ENCODE measurements at regions not wholly inside any gene's neighbourhood (a gene's known extent, or its start where the extent isn't known, plus 50 kb on each side); places are given as distances from the start of the nearest gene placed in this dataset.
"Not testable (repeated sequence)": the region's sequence is repeated elsewhere in the genome, so short reads cannot be mapped to it uniquely, and the experiment has no call there.

DNA sequence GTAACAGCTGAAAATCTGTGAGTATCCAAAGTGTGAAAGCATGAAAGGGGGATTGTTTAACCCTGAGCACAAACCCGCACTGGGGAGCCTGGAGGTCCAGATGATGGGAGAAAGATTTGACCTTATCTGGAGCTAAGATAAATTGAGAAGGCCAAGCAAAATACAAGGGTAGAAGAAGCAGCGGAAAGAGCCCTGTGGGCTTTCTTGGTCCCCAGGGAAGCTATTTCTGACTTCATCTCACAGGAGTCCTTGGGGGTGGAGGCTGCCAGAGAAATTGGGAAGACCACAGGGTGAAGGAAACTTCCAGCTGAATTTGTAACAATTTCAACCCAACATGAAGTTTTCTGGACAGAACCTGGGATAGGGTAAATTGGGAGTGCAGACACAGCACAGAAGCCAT, 476.9 kb downstream of the MMUT start:
- no peaks in the 10 kb centered on the region for H3K36me3 ChIP-seq
- H3K27ac ChIP-seq = no peak overlapping the region
- intact Hi-C loops (cut with DNase I) = no loop called here
- no peak for DNase-seq
- H3K4me3 ChIP-seq = no peak overlapping the region
- H3K27me3 ChIP-seq = no peaks in the 10 kb centered on the region
- TF ChIP-seq EP300 (IDR thresholded peaks at IDR 0.05) (no peak), POLR2A (IDR thresholded peaks at IDR 0.05) (no peak)
- H3K4me1 ChIP-seq (ENCODE audit: insufficient read depth) = no peaks in the 10 kb centered on the region
- H3K9me3 ChIP-seq = peaks cover 0 to 4% of the 10 kb centered on the region in 2 donors
- 74 to 84% (median 75%) methylated on average over 2 of the region's 2 CpGs for WGBS, 3 donors

- WGBS, 3 donors = 79 to 88% (median 85%) methylated on average over 6 of the region's 6 CpGs
- intact Hi-C loops (cut with DNase I) = no loop called here
- Histone ChIP-seq H3K9me3 (peaks cover 0 to 4% of the 10 kb centered on the region in 2 donors), H3K27me3 (no peaks in the 10 kb centered on the region), H3K4me3 (no peak overlapping the region), H3K4me1 (ENCODE audit: insufficient read depth) (no peaks in the 10 kb centered on the region), H3K36me3 (no peaks in the 10 kb centered on the region), H3K27ac (no peak overlapping the region)
- no peak for DNase-seq
- TF ChIP-seq EP300 (IDR thresholded peaks at IDR 0.05) = no peak
- no peak for TF ChIP-seq CTCF (IDR thresholded peaks at IDR 0.05)
- no peak for TF ChIP-seq POLR2A (IDR thresholded peaks at IDR 0.05)
Observed at GRCh38 chr6:48985025-48985424, 478.0 kb downstream of the MMUT start.

DNA sequence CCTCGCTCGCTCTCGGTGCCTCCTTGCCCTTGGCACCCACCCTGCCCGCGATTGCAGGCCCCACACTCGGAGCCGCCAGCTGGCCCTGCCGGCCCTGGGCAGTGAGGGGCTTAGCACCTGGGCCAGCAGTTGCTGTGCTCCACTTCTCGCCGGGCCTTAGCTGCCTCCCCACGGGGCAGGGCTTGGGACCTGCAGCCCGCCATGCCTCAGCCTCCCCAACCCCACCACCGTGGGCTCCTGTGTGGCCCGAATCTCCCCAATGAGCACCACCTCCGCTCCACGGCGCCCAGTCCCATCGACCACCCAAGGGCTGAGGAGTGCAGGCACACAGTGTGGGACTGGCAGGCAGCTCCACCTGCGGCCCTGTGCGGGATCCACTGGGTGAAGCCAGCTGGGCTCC, 479.1 kb downstream of the MMUT start:
- H3K4me3 ChIP-seq; H3K27ac ChIP-seq; DNase-seq; H3K9me3 ChIP-seq; H3K36me3 ChIP-seq; H3K27me3 ChIP-seq; H3K4me1 ChIP-seq (ENCODE audit: insufficient read depth); intact Hi-C loops (cut with DNase I): not testable (repeated sequence)
- WGBS, 3 donors = 88 to 95% (median 94%) methylated on average over 19 to 20 of the region's 20 CpGs

- H3K9me3 ChIP-seq = peaks cover 0 to 4% of the 10 kb centered on the region in 2 donors
- H3K4me1 ChIP-seq (ENCODE audit: insufficient read depth) = no peaks in the 10 kb centered on the region
- no peak overlapping the region for H3K27ac ChIP-seq
- 88 to 97% (median 90%) methylated on average over 16 to 17 of the region's 17 CpGs for WGBS, 3 donors
- TF ChIP-seq EP300 (IDR thresholded peaks at IDR 0.05) (no peak), POLR2A (IDR thresholded peaks at IDR 0.05) (no peak), CTCF (IDR thresholded peaks at IDR 0.05) (no peak)
- no peaks in the 10 kb centered on the region for H3K27me3 ChIP-seq
- no peak for DNase-seq
- H3K4me3 ChIP-seq = no peak overlapping the region
- H3K36me3 ChIP-seq = no peaks in the 10 kb centered on the region
- intact Hi-C loops (cut with DNase I) = no loop called here
Observed at GRCh38 chr6:48983377-48983776, 479.7 kb downstream of the MMUT start.

GRCh38 chr6:48979806-48980205, 483.2 kb downstream of the MMUT start:
- WGBS, 3 donors = 83 to 92% (median 83%) methylated on average over 2 of the region's 2 CpGs
- no peak for DNase-seq

More at GRCh38 chr6:48979806-48980205, 483.2 kb downstream of the MMUT start:
- intact Hi-C loops (cut with DNase I) = no loop called here
- no peak overlapping the region for H3K4me3 ChIP-seq
- no peaks in the 10 kb centered on the region for H3K27me3 ChIP-seq
- no peaks in the 10 kb centered on the region for H3K9me3 ChIP-seq
- no peak for TF ChIP-seq CTCF (IDR thresholded peaks at IDR 0.05)
- TF ChIP-seq EP300 (IDR thresholded peaks at IDR 0.05) = no peak
- no peaks in the 10 kb centered on the region for H3K4me1 ChIP-seq (ENCODE audit: insufficient read depth)
- no peak overlapping the region for H3K27ac ChIP-seq
- no peaks in the 10 kb centered on the region for H3K36me3 ChIP-seq
